GM06990 (cell line): ENCODE measurements at regions not wholly inside any gene's neighbourhood (a gene's known extent, or its start where the extent isn't known, plus 50 kb on each side); places are given as distances from the start of the nearest gene placed in this dataset.

Experiments used
- DNase-seq: peaks from one replicate; pipeline ENCODE4 v3.0.0-alpha.2; 2011; ENCODE audit not compliant: insufficient read length; ENCODE audit errors: extremely low read depth
- H3K27me3 ChIP-seq: replicated peaks from 2 replicates; pipeline ENCODE4 v1.6.0; 2011; ENCODE audit warnings: low read length; ENCODE audit not compliant: control insufficient read depth, insufficient read depth
- H3K36me3 ChIP-seq: 2 replicates; pipeline ENCODE4 v1.5.1; 2011; ENCODE audit warnings: low read length; ENCODE audit not compliant: control insufficient read depth, insufficient read depth
- H3K4me3 ChIP-seq: replicated peaks from 2 replicates; pipeline ENCODE4 v1.5.1; 2011; ENCODE audit warnings: low read depth, mild to moderate bottlenecking, control low read depth, low read length
- TF ChIP-seq, protein P1 (sequence below): IDR thresholded peaks from 2 replicates; pipeline ENCODE4 v1.5.1; 2011; ENCODE audit warnings: low read length, control low read depth, mild to moderate bottlenecking, inconsistent platforms; ENCODE audit not compliant: insufficient read depth, poor library complexity, severe bottlenecking

DNA sequence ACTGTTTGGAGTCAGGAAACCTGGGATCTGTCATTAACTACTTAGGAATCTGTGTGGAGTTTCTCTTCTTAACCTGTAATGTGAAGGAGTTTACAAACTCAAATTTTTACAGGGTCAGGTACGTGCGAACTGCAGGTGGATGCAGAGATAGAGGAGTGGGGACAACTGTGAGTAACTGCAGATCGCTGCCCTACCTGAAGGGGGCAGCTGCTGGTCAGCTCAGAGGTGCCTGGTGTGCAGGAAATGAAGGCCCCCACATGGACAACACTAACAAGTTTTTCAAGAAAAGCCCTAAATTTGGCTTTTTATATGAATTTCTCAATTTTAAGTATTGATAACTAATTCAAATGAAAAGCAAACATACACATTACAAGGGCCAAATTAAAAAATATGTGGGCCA, 380.0 kb downstream of the REEP3 start:
- H3K27me3 ChIP-seq = no peaks in the 10 kb centered on the region
- no peaks in the 10 kb centered on the region for H3K36me3 ChIP-seq
- H3K4me3 ChIP-seq = no peak overlapping the region
- DNase-seq = no peak
- TF ChIP-seq, protein P1, sequence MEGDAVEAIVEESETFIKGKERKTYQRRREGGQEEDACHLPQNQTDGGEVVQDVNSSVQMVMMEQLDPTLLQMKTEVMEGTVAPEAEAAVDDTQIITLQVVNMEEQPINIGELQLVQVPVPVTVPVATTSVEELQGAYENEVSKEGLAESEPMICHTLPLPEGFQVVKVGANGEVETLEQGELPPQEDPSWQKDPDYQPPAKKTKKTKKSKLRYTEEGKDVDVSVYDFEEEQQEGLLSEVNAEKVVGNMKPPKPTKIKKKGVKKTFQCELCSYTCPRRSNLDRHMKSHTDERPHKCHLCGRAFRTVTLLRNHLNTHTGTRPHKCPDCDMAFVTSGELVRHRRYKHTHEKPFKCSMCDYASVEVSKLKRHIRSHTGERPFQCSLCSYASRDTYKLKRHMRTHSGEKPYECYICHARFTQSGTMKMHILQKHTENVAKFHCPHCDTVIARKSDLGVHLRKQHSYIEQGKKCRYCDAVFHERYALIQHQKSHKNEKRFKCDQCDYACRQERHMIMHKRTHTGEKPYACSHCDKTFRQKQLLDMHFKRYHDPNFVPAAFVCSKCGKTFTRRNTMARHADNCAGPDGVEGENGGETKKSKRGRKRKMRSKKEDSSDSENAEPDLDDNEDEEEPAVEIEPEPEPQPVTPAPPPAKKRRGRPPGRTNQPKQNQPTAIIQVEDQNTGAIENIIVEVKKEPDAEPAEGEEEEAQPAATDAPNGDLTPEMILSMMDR = peak; percentile 62

DNA sequence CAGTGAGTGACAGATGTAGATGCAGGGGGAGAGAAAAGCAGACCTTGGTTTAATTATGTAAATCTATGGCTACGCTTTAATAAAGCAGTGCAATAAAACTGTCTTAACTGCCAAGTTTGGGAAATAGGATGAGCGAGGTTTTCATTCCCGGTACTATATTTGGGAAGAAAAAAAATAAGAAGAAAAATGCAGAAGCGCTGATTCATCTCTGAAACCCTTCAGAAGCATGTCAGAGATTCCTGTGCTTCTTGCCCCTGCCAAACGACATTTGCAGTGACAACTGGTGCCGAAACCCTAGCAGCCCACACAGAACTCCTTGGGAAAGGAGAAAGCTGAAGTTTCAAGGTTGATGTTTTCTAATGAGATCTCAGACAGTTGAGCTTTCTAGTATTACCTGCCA, 380.7 kb downstream of the REEP3 start:
- Histone ChIP-seq H3K4me3 (no peak overlapping the region), H3K27me3 (no peaks in the 10 kb centered on the region), H3K36me3 (no peaks in the 10 kb centered on the region)
- TF ChIP-seq, protein P1 = no peak
- no peak for DNase-seq

- no peaks in the 10 kb centered on the region for H3K36me3 ChIP-seq
- no peak overlapping the region for H3K4me3 ChIP-seq
- TF ChIP-seq, protein P1 = no peak
- no peak for DNase-seq
- H3K27me3 ChIP-seq = no peaks in the 10 kb centered on the region
Observed at GRCh38 chr10:63910806-63911205, 389.6 kb downstream of the REEP3 start.

DNA sequence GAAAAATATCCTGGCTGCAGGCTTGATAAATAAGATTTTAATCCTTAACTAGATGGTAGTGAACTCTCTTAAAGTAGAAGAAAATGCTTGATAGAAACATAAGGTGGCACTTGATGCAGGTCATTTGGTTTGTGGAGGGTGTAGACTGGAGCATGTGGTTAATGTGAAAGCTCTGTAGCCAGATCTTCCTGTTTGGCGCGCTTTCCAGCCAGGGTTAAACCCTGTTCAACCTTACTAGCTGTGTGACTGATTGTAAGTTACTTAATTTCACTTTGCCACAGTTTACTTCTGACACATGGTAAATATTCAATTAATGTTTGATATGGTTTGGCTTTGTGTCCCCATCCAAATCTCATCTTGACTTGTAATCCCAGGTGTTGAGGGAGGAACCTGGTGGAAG, 394.0 kb downstream of the REEP3 start:
- H3K36me3 ChIP-seq = no peaks in the 10 kb centered on the region
- TF ChIP-seq, protein P1 = no peak
- H3K27me3 ChIP-seq = no peaks in the 10 kb centered on the region
- H3K4me3 ChIP-seq = no peak overlapping the region
- DNase-seq = no peak

DNA sequence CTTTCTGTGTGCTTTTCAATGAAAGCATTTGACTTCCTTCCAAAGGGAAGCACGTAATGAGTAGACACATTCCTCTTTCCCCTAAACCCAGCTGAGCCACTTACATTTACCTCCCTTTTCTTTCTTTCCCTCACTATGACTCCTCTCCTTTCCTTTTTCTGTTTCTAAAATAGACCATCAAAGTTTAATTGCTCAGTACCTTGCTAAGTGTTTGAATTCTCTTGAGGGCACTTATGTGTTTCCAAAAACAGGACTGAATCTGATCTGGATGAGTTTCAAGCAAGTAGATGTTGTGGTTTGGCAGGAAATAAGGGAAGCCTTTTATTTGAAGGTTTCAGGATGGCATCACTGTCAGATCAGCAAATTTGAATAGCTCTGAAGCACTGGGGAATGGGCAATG, 396.2 kb downstream of the REEP3 start:
- Histone ChIP-seq H3K36me3 (no peaks in the 10 kb centered on the region), H3K4me3 (no peak overlapping the region), H3K27me3 (no peaks in the 10 kb centered on the region)
- TF ChIP-seq, protein P1 = no peak
- no peak for DNase-seq

DNA sequence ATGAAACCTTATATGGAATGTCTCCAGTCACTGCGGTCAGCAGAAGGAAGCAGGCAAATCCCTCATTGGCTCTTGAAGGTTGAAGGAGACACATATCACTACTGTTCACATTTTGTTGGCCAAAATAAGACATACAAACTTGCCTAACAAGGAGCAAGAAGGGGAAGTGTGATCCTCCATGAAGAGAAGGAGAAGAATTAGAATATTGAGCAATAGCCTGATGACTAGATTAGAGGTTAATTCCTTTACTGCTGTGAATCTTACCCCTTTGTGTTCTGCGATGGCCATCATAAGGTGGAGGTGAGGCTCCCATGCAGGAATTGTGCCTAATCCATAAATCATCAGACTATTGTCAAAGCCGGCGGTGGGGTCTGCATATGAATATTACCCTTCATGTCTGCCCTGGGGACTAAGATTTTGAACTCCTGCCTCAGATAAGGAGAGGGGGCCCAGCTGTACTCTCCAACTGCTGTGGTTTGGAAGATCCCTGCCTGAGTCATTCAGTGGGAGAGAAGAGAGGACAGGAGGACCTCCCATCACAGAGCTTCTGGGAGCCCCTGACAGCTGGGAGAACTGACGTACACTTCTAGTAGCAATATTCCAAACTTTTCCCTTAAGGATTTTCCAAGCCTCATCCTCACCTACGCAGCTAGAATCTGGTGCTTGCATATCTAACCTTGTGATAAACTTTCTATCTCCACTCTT, 398.5 kb downstream of the REEP3 start:
- no peaks in the 10 kb centered on the region for H3K27me3 ChIP-seq
- H3K4me3 ChIP-seq = no peak overlapping the region
- DNase-seq = no peak
- TF ChIP-seq, protein P1 = no peak
- H3K36me3 ChIP-seq = no peaks in the 10 kb centered on the region
